Uterus (tissue), 2 donors: ENCODE measurements at regions not wholly inside any gene's neighbourhood (a gene's known extent, or its start where the extent isn't known, plus 50 kb on each side); places are given as distances from the start of the nearest gene placed in this dataset.

Experiments used
- CTCF ChIP-seq, 4 experiments: fragments of 200-600 bp in 2 of 4; fragments of 450-650 bp in 2 of 4; sonication (generic) in 2 of 4; IDR thresholded peaks; one replicate each; pipeline ENCODE4 v1.5.1; 2016 to 2019; ENCODE audit warnings: antibody characterized with exemption in 4 of 4, mild to moderate bottlenecking in 2 of 4, moderate library complexity in 1 of 4
- POLR2A ChIP-seq, 2 donors: fragments of 450-650 bp; IDR thresholded peaks; one replicate each; pipeline ENCODE4 v1.6.1; 2016; ENCODE audit warnings: antibody characterized with exemption in 2 of 2, mild to moderate bottlenecking in 1 of 2, moderate library complexity in 1 of 2

GRCh38 chr19:33904681-33905080 lies 108.0 kb downstream of the KCTD15 start:
- no peak for TF ChIP-seq POLR2A (IDR thresholded peaks at IDR 0.05)
- no peak for TF ChIP-seq CTCF (IDR thresholded peaks at IDR 0.05)
